GM19240 (cell line): ENCODE measurements at regions not wholly inside any gene's neighbourhood (a gene's known extent, or its start where the extent isn't known, plus 50 kb on each side); places are given as distances from the start of the nearest gene placed in this dataset.

Experiments
- DNase-seq: peaks from one replicate; pipeline ENCODE4 v3.0.0; 2011; ENCODE audit warnings: low spot score; ENCODE audit not compliant: insufficient read length

DNA sequence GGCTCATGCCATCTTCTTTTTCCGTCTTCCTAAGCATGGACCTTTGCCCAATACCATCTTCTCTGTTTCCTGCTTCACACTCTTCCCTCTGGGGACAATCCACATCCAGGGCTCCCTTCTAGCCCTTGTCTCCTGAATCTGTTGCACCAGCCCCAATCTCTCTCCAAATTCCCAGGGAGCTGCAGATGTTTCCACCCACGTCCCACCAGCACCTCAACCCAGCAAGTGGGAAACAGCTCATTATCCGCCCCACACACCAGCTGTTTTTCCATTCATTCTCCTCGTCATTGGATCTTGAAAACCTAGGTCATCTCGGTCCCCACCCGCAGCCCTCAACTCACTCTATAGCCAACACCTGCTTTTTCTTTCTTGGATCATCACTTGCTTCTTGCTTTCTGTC, 185.0 kb upstream of the CDYL start:
- no peak for DNase-seq

DNA sequence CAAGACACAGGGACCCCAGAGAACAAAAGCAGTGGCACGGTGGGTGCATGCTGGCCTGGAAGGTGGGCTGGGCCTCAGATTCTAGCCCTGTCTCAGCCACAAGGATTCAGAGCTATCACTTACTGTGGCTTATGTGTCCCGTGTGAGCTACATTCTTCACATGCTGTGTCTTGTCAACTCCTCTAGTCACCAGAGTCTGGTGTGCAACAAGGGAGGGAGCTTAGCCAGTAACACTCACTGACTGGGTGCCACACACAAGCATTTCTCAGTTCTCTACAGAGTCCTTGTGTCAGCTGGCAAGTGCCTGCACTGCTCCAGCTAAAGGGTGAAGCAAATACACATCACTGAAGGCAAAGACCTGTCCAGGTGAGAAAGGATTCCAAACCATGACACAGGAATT, 186.9 kb upstream of the CDYL start:
- no peak for DNase-seq

DNA sequence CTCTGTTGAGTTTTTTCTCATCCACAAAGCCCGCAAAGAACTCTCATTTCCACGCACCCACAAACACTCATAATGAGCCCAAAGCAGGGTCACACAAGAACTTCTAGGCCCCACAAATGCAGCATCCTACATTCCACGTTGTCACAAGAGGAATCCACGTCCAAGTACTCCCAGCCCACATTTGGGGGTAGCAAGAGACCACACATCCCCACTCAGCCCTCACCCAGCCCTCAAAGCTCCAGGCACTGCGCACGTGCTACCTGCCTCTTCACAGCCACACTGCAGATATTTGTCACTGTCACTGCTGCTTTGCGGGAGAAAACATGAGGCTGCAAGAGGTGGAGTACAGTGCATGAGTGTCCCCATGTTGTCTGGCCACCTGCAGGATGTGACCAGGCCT, 187.6 kb upstream of the CDYL start:
- no peak for DNase-seq

- DNase-seq: no peak
Measured at GRCh38 chr6:4588163-4588562, 188.0 kb upstream of the CDYL start.

DNA sequence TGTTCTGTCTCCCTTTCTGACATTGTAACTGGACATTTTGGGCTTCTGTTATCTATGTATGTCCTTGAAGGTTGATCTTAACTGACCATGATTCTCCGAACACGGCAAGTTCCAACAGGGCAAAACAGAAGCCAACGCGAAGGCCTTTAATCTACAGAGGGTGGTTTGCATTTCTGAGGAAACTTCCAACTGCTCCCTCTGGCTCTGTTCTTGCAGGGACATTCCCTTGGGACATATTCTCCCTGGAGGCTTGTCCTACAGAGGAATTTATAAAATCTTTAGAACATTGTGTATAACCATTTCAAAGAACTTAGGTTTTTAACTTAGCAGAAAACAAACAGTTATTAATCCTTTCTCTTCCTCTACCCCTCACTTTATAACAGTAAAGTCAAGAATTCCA, 189.0 kb upstream of the CDYL start:
- no peak for DNase-seq

GRCh38 chr6:4586469-4586859, 189.7 kb upstream of the CDYL start:
- DNase-seq: no peak

GRCh38 chr6:4585682-4586468, 190.3 kb upstream of the CDYL start:
- DNase-seq: no peak

- DNase-seq: no peak
Measured at GRCh38 chr6:4584801-4585200, 191.4 kb upstream of the CDYL start.

DNA sequence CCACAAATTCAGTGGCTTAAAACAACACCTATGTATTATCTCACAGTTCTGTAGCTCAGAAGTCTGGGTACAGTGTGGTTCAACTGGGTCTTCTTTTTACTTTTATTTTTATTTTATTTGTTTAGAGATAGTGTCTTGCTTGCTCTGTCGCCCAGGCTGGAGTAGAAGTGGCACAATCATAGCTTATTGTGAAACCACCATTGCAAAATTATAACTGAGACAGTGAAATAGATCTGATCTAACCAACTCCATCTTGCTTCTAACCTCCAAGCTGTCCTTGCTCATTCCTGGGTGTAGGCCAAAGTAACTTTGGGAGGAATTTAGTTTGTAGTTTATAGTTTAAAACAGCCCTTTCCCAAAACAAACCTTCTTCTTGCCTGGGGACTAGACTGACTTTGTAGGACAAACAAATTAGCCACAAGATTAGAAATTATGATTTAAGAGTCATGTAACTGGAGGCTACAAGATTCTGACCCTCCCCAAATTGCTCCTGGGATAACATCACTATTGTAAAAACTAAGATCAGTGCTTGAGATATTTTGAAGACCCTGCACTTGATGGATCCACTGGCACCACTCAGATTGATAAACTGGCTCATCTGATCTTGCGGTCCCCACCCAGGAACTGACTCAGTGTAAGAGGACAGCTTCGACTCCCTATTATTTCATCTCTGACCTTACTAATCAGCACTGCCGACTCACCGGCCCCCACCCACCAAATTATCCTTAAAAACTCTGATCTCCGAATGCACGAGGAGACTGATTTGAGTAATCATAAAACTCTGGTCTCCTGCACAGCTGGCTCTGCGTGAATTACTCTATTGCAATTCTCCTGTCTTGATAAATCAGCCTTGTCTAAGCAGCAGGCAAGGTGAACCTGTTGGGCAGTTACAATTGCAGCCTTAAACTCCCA, 193.4 kb upstream of the CDYL start:
- DNase-seq: no peak

GRCh38 chr6:4581468-4582385, 194.5 kb upstream of the CDYL start:
- no peak for DNase-seq

DNA sequence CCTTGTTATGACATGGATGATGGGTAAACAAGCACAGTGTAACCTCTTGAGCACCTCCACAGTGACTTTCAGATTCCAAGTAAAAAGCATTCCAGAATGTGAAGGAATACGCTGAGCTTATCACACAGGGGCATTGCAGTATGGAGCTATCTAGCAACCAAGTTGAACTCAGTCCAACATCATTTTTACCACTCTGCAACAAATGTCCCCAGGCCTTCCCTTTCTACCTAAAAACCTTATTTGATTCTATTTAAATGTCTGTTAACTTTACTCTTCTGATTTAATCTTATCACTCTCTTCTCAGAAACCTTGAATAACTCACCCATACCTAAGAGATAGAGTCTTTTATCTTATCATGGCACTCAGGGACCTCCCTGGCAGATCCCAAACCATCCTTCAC, 195.8 kb upstream of the CDYL start:
- DNase-seq: no peak

DNA sequence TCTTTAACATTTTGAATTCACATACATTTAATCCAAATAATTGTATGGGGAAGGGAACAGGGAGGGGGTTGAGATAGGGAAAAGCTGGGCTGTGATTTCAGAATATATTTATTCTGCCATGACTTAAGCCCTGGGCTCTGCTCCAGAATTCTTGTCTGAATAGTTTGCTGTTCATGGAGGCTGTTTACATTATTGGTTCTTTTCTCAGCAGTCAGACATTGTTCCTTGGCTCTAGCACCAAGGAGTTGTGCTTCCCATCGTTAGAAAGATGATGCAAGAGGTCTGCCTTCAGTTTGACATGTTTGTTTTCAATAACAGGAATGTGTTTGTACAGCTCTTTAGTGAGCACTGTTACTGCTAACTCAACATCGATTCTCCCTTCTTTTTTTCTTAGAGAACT, 198.8 kb upstream of the CDYL start:
- DNase-seq: no peak

GRCh38 chr6:4575714-4576113, 200.5 kb upstream of the CDYL start:
- no peak for DNase-seq

- no peak for DNase-seq
Measured at GRCh38 chr6:4574007-4574406, 202.2 kb upstream of the CDYL start.

- no peak for DNase-seq
Measured at GRCh38 chr6:4571011-4571410, 205.2 kb upstream of the CDYL start.

DNA sequence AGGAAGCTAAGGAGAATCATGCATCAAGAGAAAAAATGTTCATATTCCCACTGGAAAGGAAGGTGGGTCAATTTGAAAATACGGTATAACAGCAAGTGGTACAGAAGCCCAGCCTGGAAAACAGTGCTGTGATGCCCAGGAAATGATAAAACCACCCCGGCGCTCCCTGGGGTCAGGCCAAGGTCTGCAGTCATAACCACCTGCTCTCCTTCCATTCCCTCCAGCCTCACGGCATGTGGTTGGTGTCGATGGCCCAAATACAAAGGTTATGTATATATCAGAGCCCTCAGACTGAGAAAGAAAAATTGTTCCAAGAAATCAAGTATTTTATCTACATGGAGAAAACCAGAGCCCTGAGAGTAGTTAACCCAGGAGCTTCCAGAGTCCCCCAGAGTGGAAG, 208.1 kb upstream of the CDYL start:
- DNase-seq: no peak

GRCh38 chr6:4567141-4567540, 209.1 kb upstream of the CDYL start:
- no peak for DNase-seq

- DNase-seq: no peak
Measured at GRCh38 chr6:4565301-4566250, 210.6 kb upstream of the CDYL start.

DNA sequence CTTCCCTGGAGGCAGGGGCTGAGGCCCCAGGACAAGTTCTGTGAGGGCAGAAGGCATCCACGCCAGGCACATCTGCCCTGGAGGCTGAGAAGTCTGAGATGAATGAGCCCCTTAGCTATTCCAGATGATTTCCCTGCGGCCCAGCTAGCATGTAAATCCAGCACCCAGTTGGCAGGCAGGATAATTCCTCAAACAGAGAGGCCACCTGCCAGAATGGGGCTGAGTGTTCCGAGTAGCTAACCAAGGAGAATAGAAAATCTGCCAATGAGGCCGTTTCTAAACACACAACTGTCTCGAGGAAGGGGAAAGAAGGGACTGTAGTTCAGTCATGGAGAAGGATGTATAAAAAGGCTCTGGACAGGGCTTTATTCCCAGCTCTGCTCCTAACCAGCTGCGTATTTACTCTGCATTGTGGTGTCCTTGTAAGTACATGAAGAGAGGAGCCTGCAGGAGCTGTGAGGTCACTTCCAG, 211.4 kb upstream of the CDYL start:
- DNase-seq: no peak

- DNase-seq: no peak
Measured at GRCh38 chr6:4563877-4564276, 212.3 kb upstream of the CDYL start.
